NCI-H774 (cell line): ENCODE measurements at regions not wholly inside any gene's neighbourhood (a gene's known extent, or its start where the extent isn't known, plus 50 kb on each side); places are given as distances from the start of the nearest gene placed in this dataset.

Experiments
- DNase-seq: peaks from one replicate; lab custom pipeline; 2025; lab: John Stamatoyannopoulos, UW

- no peak for DNase-seq
Observed at GRCh38 chr2:18465979-18466378, 94.5 kb downstream of the RDH14 start.

GRCh38 chr2:18464913-18465312 lies 95.5 kb downstream of the RDH14 start:
- no peak for DNase-seq

- DNase-seq = peak; percentile 22
Observed at GRCh38 chr2:18456026-18456425, 104.4 kb downstream of the RDH14 start.

GRCh38 chr2:18455236-18455862 lies 105.1 kb downstream of the RDH14 start:
- DNase-seq = peak; percentile 18

GRCh38 chr2:18454692-18455235 lies 105.7 kb downstream of the RDH14 start:
- no peak for DNase-seq

GRCh38 chr2:18446715-18447114 lies 113.7 kb downstream of the RDH14 start:
- DNase-seq = no peak

GRCh38 chr2:18445433-18446320 lies 114.8 kb downstream of the RDH14 start:
- DNase-seq = no peak

- no peak for DNase-seq
Observed at GRCh38 chr2:18444806-18445205, 115.6 kb downstream of the RDH14 start.

- no peak for DNase-seq
Observed at GRCh38 chr2:18441583-18441982, 118.9 kb downstream of the RDH14 start.

GRCh38 chr2:18440777-18441176 lies 119.7 kb downstream of the RDH14 start:
- no peak for DNase-seq

GRCh38 chr2:18440141-18440661 lies 120.3 kb downstream of the RDH14 start:
- DNase-seq = no peak

- no peak for DNase-seq
Observed at GRCh38 chr2:18439716-18440115, 120.7 kb downstream of the RDH14 start.

GRCh38 chr2:18437909-18438308 lies 122.5 kb downstream of the RDH14 start:
- no peak for DNase-seq

GRCh38 chr2:18436503-18437005 lies 123.9 kb downstream of the RDH14 start:
- DNase-seq = no peak

GRCh38 chr2:18435426-18436037 lies 124.9 kb downstream of the RDH14 start:
- peak; percentile 59 for DNase-seq

GRCh38 chr2:18433872-18434271 lies 126.6 kb downstream of the RDH14 start:
- no peak for DNase-seq

GRCh38 chr2:18432999-18433398 lies 127.5 kb downstream of the RDH14 start:
- no peak for DNase-seq

GRCh38 chr2:18430996-18431748 lies 129.3 kb downstream of the RDH14 start:
- DNase-seq = no peak

GRCh38 chr2:18428516-18428915 lies 131.9 kb downstream of the RDH14 start:
- DNase-seq = no peak

- DNase-seq = no peak
Observed at GRCh38 chr2:18427762-18428161, 132.7 kb downstream of the RDH14 start.

GRCh38 chr2:18426174-18426573 lies 134.3 kb downstream of the RDH14 start:
- no peak for DNase-seq
